Right lobe of liver (tissue), 4 donors: ENCODE measurements at regions not wholly inside any gene's neighbourhood (a gene's known extent, or its start where the extent isn't known, plus 50 kb on each side); places are given as distances from the start of the nearest gene placed in this dataset.

Experiments used
- CTCF ChIP-seq, 4 donors: fragments of 200-600 bp in 3 of 4; fragments of 450-650 bp in 1 of 4; IDR thresholded peaks; one replicate each; pipeline versions ENCODE4 v1.5.1 to v1.8.0; 2016 to 2022; ENCODE audit warnings: antibody characterized with exemption in 4 of 4, mild to moderate bottlenecking in 2 of 4
- POLR2A ChIP-seq: fragments of 450-650 bp; IDR thresholded peaks from one replicate; pipeline ENCODE4 v1.6.1; 2017; ENCODE audit warnings: antibody characterized with exemption, mild to moderate bottlenecking
- donor health status: DM: no; HTN: no; CAD: no.
- donor health status: DM: no; HTN: no; CAD: no.
- donor health status: DM: no; HTN: yes; CAD: no.

- TF ChIP-seq CTCF (IDR thresholded peaks at IDR 0.05) (no peak), POLR2A (no peak)
These were observed 51.0 kb upstream of the PMEPA1 start for GRCh38 chr20:57760698-57761412.
